B cell (primary cell): ENCODE measurements at regions not wholly inside any gene's neighbourhood (a gene's known extent, or its start where the extent isn't known, plus 50 kb on each side); places are given as distances from the start of the nearest gene placed in this dataset.

Experiments
- EZH2 ChIP-seq: IDR thresholded peaks from 2 replicates; pipeline ENCODE4 v1.6.1; 2012; ENCODE audit warnings: borderline replicate concordance, low read depth, mild to moderate bottlenecking, moderate library complexity, low read length; ENCODE audit not compliant: insufficient read depth, poor library complexity, severe bottlenecking
- TF ChIP-seq, protein P1 (sequence below): fragments of 200-600 bp; IDR thresholded peaks from one replicate; pipeline ENCODE4 v1.8.0; 2022; ENCODE audit warnings: antibody characterized with exemption, mild to moderate bottlenecking

DNA sequence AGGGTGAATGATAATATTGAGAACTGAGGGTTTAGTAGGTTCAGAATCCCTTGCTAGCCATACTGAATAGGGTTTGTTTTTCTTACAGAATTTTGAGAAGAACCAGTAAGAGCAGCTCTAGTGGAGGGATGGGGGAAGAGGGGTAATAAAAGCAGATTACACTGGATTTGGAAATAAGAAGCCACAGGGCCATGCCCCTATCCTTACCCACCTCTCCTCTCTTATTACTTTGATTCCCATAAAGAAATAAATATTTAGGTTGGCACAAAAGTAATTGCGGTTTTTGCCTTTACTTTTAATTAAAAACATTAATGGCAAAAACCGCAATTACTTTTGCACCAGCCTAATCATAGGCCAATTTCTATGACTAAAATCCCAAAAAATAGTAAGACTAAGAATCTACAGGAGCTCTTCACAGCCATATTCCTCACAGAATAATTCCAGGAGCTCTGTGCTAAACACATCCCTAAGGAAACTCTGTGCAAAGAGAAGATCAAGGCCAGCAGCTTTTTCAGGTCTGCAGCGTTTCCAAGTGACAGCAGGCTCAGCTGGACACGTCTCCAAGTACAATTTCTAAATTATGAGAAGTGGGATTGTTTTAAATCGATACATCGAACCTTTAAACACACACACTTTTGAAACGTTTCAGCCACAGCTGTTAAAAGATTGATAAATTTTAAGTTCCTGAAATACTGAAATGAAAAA lies 58.4 kb upstream of the RTN4 start:
- TF ChIP-seq, protein P1, sequence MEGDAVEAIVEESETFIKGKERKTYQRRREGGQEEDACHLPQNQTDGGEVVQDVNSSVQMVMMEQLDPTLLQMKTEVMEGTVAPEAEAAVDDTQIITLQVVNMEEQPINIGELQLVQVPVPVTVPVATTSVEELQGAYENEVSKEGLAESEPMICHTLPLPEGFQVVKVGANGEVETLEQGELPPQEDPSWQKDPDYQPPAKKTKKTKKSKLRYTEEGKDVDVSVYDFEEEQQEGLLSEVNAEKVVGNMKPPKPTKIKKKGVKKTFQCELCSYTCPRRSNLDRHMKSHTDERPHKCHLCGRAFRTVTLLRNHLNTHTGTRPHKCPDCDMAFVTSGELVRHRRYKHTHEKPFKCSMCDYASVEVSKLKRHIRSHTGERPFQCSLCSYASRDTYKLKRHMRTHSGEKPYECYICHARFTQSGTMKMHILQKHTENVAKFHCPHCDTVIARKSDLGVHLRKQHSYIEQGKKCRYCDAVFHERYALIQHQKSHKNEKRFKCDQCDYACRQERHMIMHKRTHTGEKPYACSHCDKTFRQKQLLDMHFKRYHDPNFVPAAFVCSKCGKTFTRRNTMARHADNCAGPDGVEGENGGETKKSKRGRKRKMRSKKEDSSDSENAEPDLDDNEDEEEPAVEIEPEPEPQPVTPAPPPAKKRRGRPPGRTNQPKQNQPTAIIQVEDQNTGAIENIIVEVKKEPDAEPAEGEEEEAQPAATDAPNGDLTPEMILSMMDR, result no peak
- TF ChIP-seq EZH2, result no peak
